Epithelial cell of proximal tubule (primary cell): ENCODE measurements at regions not wholly inside any gene's neighbourhood (a gene's known extent, or its start where the extent isn't known, plus 50 kb on each side); places are given as distances from the start of the nearest gene placed in this dataset.

ENCODE experiments used
- DNase-seq: peaks from one replicate; pipeline ENCODE4 v3.0.0-alpha.2; 2011; ENCODE audit warnings: low read depth
- H3K4me3 ChIP-seq: 2 replicates; pipeline ENCODE4 v1.5.1; 2011; ENCODE audit warnings: low read depth, mild to moderate bottlenecking, low read length
- CTCF ChIP-seq: conservative IDR thresholded peaks from 2 replicates; pipeline ENCODE4 v1.5.1; 2012; ENCODE audit warnings: low read depth, mild to moderate bottlenecking, low read length

- no peak for TF ChIP-seq CTCF
- no peak for DNase-seq
- H3K4me3 ChIP-seq = no peak overlapping the region
Measured at GRCh38 chr5:167472566-167473108, 818.8 kb upstream of the WWC1 start.

DNA sequence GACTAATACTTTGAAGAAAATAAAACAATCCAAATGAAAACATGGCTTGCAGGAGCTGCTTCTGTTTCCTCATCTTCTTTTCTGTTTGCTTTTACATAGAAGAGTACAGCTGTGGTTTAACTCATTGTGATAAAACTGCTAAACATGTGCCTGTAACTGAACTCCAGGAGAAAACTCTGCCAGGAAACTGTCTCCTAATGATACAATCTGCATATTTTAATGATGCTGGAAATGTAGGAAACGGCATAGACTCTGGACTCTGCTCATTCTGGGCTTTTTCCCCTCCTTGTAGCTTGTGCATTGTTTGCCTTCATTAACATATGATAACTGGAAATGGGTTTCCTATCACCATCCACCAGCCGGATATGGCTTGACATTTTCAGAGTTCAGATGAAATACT is 813.3 kb upstream of the WWC1 start:
- TF ChIP-seq CTCF = no peak
- DNase-seq = no peak
- H3K4me3 ChIP-seq = no peak overlapping the region

DNA sequence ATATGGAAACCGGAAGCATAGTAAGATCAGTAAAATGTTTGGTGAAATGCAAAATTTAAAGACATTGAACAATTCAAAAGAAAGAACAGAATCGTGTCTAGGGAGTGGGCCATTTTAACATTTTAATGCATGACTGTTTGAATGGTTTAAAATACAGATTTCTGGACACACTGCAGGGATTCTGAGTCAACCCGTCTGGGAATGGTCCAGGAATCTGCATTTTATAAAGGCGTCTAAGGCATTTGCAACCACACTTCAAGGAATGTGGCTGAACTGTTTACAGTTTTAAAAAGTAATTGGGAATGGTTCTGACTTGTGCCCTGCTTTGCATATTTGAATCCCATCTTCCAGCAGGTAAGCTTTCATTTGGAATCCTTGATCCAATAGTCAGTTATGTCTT is 811.7 kb upstream of the WWC1 start:
- no peak for DNase-seq
- no peak for TF ChIP-seq CTCF
- H3K4me3 ChIP-seq = no peak overlapping the region

GRCh38 chr5:167481345-167481744 is 810.1 kb upstream of the WWC1 start:
- TF ChIP-seq CTCF = no peak
- no peak overlapping the region for H3K4me3 ChIP-seq
- DNase-seq = no peak

- DNase-seq = no peak
- no peak for TF ChIP-seq CTCF
- H3K4me3 ChIP-seq = no peak overlapping the region
Measured at GRCh38 chr5:167482555-167482954, 808.9 kb upstream of the WWC1 start.

DNA sequence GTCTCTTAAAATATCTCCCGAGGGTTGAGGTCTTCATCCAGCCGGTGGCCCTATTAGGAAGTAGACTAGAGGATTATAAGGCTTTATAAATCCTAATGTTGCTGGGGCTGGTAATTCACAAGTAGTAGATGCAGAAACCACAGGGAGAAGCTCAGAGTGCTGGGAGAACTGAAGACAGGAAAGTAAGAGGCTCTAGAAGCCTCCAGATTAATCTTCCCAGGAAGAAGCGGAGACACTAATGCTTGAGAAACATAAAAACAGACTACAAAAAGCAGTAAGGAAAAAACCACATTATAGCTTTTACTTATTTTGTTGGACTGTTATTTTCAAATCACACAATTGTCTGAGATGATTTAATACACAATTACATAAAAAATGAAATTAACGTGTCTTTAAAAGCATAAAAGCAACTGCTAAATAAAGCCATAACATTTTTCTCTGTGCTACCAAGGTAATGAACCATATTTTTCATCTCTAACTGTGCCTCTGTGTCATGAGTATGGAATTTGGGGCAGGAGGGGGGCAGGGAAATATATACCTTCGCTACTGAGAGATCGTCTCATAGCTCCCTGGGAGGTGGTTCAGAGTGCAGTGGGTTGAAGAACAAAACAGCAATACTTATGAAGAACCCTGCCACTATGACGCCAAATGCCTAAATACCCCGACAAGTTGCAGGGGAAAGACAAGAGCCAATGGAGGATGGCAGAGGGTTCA is 806.2 kb upstream of the WWC1 start:
- DNase-seq = no peak
- no peak overlapping the region for H3K4me3 ChIP-seq
- TF ChIP-seq CTCF = no peak

- H3K4me3 ChIP-seq = no peak overlapping the region
- no peak for DNase-seq
- TF ChIP-seq CTCF = no peak
Measured at GRCh38 chr5:167488371-167488770, 803.1 kb upstream of the WWC1 start.
